ENCODE measurements at regions not wholly inside any gene's neighbourhood (a gene's known extent, or its start where the extent isn't known, plus 50 kb on each side); places are given as distances from the start of the nearest gene placed in this dataset.

DNA sequence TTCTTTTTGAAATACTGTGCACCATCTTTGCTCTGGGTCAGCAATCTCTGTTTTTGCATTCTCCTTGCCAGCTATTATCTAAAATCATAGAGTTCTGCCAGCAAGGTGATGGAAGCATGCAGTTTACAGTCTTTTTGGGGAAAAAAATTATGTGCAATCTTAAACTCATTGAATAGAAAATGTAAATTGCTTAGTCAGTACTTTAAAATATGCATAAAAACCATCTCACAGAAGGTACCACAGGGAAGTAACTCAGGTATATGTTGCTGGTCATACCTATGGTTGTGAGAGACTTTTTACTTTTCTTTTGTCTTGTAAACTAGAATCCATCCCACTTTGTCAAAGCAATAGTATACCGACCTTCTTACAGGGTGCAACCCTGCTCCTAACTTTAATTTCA lies 469.8 kb upstream of the ANO3 start:
- no peaks in the 10 kb centered on the region for H3K27me3 ChIP-seq (replicated peaks; ENCODE audit: insufficient read depth)
- no peak for DNase-seq (ENCODE audit: low spot score)
- no peaks in the 10 kb centered on the region for H3K4me1 ChIP-seq (replicated peaks)
- intact Hi-C loops (cut with DNase I), result no loop called here
- WGBS, result 90% methylated on average over 1 of the region's 1 CpG
- TF ChIP-seq POLR2AphosphoS5 (IDR thresholded peaks at IDR 0.05) (no peak), POLR2A (IDR thresholded peaks at IDR 0.05) (no peak), CTCF (IDR thresholded peaks at IDR 0.05) (no peak)
- no peaks in the 10 kb centered on the region for H3K36me3 ChIP-seq
- H3K4me3 ChIP-seq, result no peak overlapping the region
- no peak overlapping the region for H3K27ac ChIP-seq
- no peaks in the 10 kb centered on the region for H3K9me3 ChIP-seq

- no peak for TF ChIP-seq POLR2A (IDR thresholded peaks at IDR 0.05)
- no peak for TF ChIP-seq CTCF (IDR thresholded peaks at IDR 0.05)
- TF ChIP-seq POLR2AphosphoS5 (IDR thresholded peaks at IDR 0.05), result no peak
- WGBS, result 74% methylated on average over 3 of the region's 3 CpGs
- H3K27ac ChIP-seq, result no peak overlapping the region
- no peaks in the 10 kb centered on the region for H3K36me3 ChIP-seq
- no peaks in the 10 kb centered on the region for H3K27me3 ChIP-seq (replicated peaks; ENCODE audit: insufficient read depth)
- no peaks in the 10 kb centered on the region for H3K9me3 ChIP-seq
- DNase-seq (ENCODE audit: low spot score), result no peak
- no peaks in the 10 kb centered on the region for H3K4me1 ChIP-seq (replicated peaks)
- H3K4me3 ChIP-seq, result no peak overlapping the region
- intact Hi-C loops (cut with DNase I), result no loop called here
These were observed 467.9 kb upstream of the ANO3 start for GRCh38 chr11:25863986-25864385.

DNA sequence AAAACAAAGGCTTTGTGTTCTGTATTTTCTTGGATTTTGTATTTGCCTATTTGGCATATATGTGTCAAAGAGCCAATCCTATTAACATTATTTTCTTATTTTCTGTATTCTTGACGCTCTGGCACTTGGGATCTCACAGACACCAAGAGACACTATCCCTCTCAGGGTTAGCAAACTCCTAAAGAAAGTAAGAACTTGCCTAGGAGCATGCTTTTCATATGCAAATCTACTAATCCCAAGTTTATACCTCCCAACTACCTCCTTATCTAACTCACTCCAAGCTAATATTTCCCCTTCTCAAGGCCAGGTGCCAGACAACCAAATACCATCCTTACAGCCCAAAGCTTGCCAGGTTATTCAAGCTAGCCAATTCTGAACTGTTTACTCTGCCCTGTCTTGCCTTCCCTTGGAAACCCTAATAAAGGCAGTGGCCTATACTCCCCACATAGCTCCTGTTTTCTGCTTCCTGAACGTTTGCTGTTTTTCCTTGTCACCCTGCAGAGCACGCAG lies 455.4 kb upstream of the ANO3 start:
- Histone ChIP-seq H3K27ac (no peak overlapping the region), H3K27me3 (replicated peaks; ENCODE audit: insufficient read depth) (no peaks in the 10 kb centered on the region), H3K4me1 (replicated peaks) (no peaks in the 10 kb centered on the region), H3K9me3 (no peaks in the 10 kb centered on the region), H3K4me3 (no peak overlapping the region), H3K36me3 (no peaks in the 10 kb centered on the region)
- intact Hi-C loops (cut with DNase I), result no loop called here
- no peak for DNase-seq (ENCODE audit: low spot score)
- TF ChIP-seq POLR2AphosphoS5 (IDR thresholded peaks at IDR 0.05) (no peak), POLR2A (IDR thresholded peaks at IDR 0.05) (no peak), CTCF (IDR thresholded peaks at IDR 0.05) (no peak)
- 39% methylated on average over 3 of the region's 3 CpGs for WGBS

- Histone ChIP-seq H3K4me1 (replicated peaks) (no peaks in the 10 kb centered on the region), H3K36me3 (no peaks in the 10 kb centered on the region), H3K27me3 (replicated peaks; ENCODE audit: insufficient read depth) (no peaks in the 10 kb centered on the region), H3K9me3 (no peaks in the 10 kb centered on the region), H3K4me3 (no peak overlapping the region), H3K27ac (no peak overlapping the region)
- intact Hi-C loops (cut with DNase I), result no loop called here
- TF ChIP-seq POLR2A (IDR thresholded peaks at IDR 0.05) (no peak), CTCF (IDR thresholded peaks at IDR 0.05) (no peak), POLR2AphosphoS5 (IDR thresholded peaks at IDR 0.05) (no peak)
- WGBS, result 81% methylated on average over 3 of the region's 3 CpGs
- DNase-seq (ENCODE audit: low spot score), result no peak
These were observed 445.9 kb upstream of the ANO3 start for GRCh38 chr11:25886036-25886435.

GRCh38 chr11:25890626-25891260 lies 441.2 kb upstream of the ANO3 start:
- intact Hi-C loops (cut with DNase I), result no loop called here
- Histone ChIP-seq H3K4me3 (no peak overlapping the region), H3K4me1 (replicated peaks) (no peaks in the 10 kb centered on the region), H3K27me3 (replicated peaks; ENCODE audit: insufficient read depth) (no peaks in the 10 kb centered on the region), H3K9me3 (no peaks in the 10 kb centered on the region), H3K36me3 (no peaks in the 10 kb centered on the region), H3K27ac (no peak overlapping the region)
- WGBS, result 56% methylated on average over 3 of the region's 3 CpGs
- DNase-seq (ENCODE audit: low spot score), result no peak
- TF ChIP-seq POLR2AphosphoS5 (IDR thresholded peaks at IDR 0.05) (no peak), POLR2A (IDR thresholded peaks at IDR 0.05) (no peak), CTCF (IDR thresholded peaks at IDR 0.05) (no peak)
